Right lobe of liver (tissue), 6 donors: ENCODE measurements at regions not wholly inside any gene's neighbourhood (a gene's known extent, or its start where the extent isn't known, plus 50 kb on each side); places are given as distances from the start of the nearest gene placed in this dataset.

ENCODE experiments used
- ATAC-seq, 4 donors: fragments of 200-7000 bp; cut with Tn5 transposase; one replicate each; pipeline ENCODE4 v1.9.1; 2020; ENCODE audit warnings: mild to moderate bottlenecking in 4 of 4, moderate library complexity in 4 of 4
- DNase-seq, 3 donors: peaks; one replicate each; pipeline ENCODE4 v3.0.0-alpha.2; 2020
- H3K27ac ChIP-seq, 3 donors: fragments of 200-600 bp; one replicate each; pipeline ENCODE4 v1.8.0; 2022
- H3K27me3 ChIP-seq, 2 donors: fragments of 200-600 bp; one replicate each; pipeline ENCODE4 v1.8.0; 2022
- H3K36me3 ChIP-seq, 4 donors: fragments of 200-600 bp; sonication (generic) in 1 of 4; one replicate each; pipeline versions ENCODE4 v1.5.1 to v1.8.0; 2017 to 2022; ENCODE audit warnings: control low read depth in 1 of 4
- H3K4me1 ChIP-seq, 4 donors: fragments of 200-600 bp; sonication (generic) in 1 of 4; one replicate each; pipeline versions ENCODE4 v1.5.1 to v1.8.0; 2017 to 2022; ENCODE audit warnings: control low read depth in 1 of 4
- H3K4me3 ChIP-seq, 3 donors: fragments of 200-600 bp; one replicate each; pipeline ENCODE4 v1.8.0; 2022
- H3K9me3 ChIP-seq, 4 donors: fragments of 200-600 bp; sonication (generic) in 1 of 4; one replicate each; pipeline versions ENCODE4 v1.5.1 to v1.8.0; 2017 to 2022; ENCODE audit warnings: control low read depth in 1 of 4
- POLR2A ChIP-seq: fragments of 450-650 bp; IDR thresholded peaks from one replicate; pipeline ENCODE4 v1.6.1; 2017; ENCODE audit warnings: antibody characterized with exemption, mild to moderate bottlenecking
- WGBS: methylation state at CpG from one replicate; pipeline ENCODE4 v1.1.6; 2018; ENCODE audit warnings: low coverage, low lambda C conversion rate; ENCODE audit not compliant: insufficient coverage; ENCODE audit errors: missing lambda C conversion rate; 5-methylcytosine and 5-hydroxymethylcytosine counted together
- intact Hi-C, 2 donors: fragments of 100-400 bp; cut with DNase I; formaldehyde crosslinking; loops; one replicate each; pipeline versions ENCODE4 v1.11.2 to v1.14.1; 2022
- TF ChIP-seq, protein P1 (sequence below), 4 donors: fragments of 200-600 bp in 3 of 4; fragments of 450-650 bp in 1 of 4; IDR thresholded peaks; one replicate each; pipeline versions ENCODE4 v1.5.1 to v1.8.0; 2016 to 2022; ENCODE audit warnings: antibody characterized with exemption in 4 of 4, mild to moderate bottlenecking in 2 of 4
- donor health status: DM: no; HTN: yes; CAD: no.
- donor health status: DM: no; HTN: no; CAD: no.
- donor health status: DM: no; HTN: no; CAD: no.
- donor health status: DM: no; HTN: yes; CAD: no.
- donor health status: DM: no; HTN: yes; CAD: no.

DNA sequence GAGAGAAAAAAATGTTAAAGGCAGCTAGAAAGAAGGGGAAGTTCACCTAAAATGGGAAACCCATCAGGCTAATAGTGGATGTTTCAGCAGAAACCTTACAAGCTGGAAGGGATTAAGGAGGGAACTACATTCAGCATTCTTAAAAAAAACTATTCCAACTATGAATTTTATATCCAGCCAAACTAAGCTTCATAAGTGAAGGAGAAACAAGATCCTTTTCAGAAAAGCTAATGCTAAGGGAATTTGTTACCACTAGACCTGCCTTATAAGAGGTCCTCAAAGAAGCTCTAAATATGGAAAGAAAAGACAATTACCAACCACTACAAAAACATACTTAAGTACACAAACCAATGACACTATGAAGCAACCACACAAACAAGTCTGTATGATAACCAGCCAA is 59.2 kb upstream of the SLC35F1 start:
- intact Hi-C loops, result no loop called here

DNA sequence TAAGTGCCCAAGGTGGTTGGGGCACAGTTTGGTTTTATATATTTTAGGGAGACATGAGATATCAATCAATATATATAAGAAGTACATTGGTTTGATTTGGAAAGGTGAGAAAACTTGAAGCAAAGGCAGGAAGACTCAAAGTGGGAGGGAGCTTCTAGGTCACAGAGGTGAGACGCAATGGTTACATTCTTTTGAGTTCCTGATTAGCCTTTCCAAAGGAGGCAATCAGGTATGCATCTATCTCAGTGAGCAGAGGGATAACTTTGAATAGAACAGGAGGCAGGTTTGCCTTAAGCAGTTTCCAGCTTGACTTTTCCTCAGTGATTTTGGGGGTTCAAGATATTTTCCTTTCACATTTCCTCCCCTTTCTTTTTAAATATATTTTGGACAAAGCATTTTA is 58.0 kb upstream of the SLC35F1 start:
- no peak for TF ChIP-seq POLR2A
- TF ChIP-seq, protein P1, sequence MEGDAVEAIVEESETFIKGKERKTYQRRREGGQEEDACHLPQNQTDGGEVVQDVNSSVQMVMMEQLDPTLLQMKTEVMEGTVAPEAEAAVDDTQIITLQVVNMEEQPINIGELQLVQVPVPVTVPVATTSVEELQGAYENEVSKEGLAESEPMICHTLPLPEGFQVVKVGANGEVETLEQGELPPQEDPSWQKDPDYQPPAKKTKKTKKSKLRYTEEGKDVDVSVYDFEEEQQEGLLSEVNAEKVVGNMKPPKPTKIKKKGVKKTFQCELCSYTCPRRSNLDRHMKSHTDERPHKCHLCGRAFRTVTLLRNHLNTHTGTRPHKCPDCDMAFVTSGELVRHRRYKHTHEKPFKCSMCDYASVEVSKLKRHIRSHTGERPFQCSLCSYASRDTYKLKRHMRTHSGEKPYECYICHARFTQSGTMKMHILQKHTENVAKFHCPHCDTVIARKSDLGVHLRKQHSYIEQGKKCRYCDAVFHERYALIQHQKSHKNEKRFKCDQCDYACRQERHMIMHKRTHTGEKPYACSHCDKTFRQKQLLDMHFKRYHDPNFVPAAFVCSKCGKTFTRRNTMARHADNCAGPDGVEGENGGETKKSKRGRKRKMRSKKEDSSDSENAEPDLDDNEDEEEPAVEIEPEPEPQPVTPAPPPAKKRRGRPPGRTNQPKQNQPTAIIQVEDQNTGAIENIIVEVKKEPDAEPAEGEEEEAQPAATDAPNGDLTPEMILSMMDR (IDR thresholded peaks at IDR 0.05), result no peak
- Histone ChIP-seq H3K4me1 (no peaks in the 10 kb centered on the region), H3K4me3 (no peak overlapping the region), H3K27me3 (no peaks in the 10 kb centered on the region), H3K36me3 (no peaks in the 10 kb centered on the region), H3K9me3 (no peaks in the 10 kb centered on the region), H3K27ac (no peak overlapping the region)
- intact Hi-C loops, result no loop called here
- DNase-seq, result no peak
- WGBS, result 42% methylated on average over 1 of the region's 1 CpG
- ATAC-seq, result no peak

More for the DNA sequence above, 59.2 kb upstream of the SLC35F1 start:
- Histone ChIP-seq H3K9me3 (no peaks in the 10 kb centered on the region), H3K4me3 (no peak overlapping the region), H3K27me3 (no peaks in the 10 kb centered on the region), H3K27ac (no peak overlapping the region), H3K36me3 (no peaks in the 10 kb centered on the region), H3K4me1 (no peaks in the 10 kb centered on the region)
- DNase-seq (no peak), ATAC-seq (no peak)
- TF ChIP-seq, protein P1 (IDR thresholded peaks at IDR 0.05), result no peak
- TF ChIP-seq POLR2A, result no peak
